ENCODE measurements at regions not wholly inside any gene's neighbourhood (a gene's known extent, or its start where the extent isn't known, plus 50 kb on each side); places are given as distances from the start of the nearest gene placed in this dataset.

DNA sequence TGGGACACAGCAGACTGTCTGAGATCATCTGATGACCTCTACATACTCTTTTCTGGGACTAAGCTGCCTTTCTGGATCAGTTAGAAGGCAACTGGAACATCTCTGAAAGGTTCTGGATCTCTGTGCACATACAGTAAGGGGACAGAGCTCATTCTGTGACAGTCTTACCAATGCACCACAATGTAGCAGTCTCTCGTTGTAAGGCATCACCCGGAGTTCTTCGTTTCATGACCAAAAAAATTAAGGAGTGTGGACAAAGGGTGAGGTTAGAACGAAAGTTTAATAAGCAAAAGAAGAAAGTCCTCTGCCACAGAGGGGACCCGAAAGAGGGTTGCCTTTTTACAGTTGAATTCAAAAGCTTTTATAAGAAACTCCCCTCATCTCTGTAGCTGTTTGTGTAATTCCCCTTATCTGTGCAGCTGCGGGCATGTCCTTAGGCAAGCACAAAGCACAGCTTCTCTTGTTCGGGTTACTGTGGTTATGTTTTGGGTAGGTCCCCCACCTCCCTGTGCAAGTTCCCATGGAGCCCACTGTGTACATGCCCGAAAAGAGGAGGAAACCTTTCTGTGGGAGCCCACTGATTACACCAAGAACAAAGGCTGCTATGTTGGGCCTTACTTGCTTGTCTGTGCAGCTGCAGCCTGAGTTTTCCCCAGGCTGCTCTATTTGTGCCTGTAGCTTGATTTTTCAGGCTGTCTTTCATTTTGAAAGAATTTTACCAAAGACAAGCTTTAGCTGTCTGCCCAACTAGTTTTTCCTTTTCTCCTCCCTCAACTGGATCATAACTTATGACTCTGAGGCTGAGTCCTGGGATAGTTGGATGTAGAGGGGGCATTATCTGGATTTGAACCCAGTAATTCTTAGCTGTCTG is 53.1 kb upstream of the CACNA1E start:
- no peak for DNase-seq

Measured in muscle of arm (tissue), 1 donor.